RWPE1 (cell line): ENCODE measurements at regions not wholly inside any gene's neighbourhood (a gene's known extent, or its start where the extent isn't known, plus 50 kb on each side); places are given as distances from the start of the nearest gene placed in this dataset.
A peak's percentile ranks its signal among the peaks of the same experiment; 100 is the strongest.

Source experiments
- CTCF ChIA-PET: fragments of 350-600 bp; sonication (Branson Sonifier 250); formaldehyde crosslinking; extraction: SDS; loops from one replicate; lab custom pipeline; 2021; lab: Yijun Ruan, JAX
- POLR2A ChIA-PET: fragments of 400-600 bp; formaldehyde crosslinking; extraction: SDS; loops from one replicate; lab custom pipeline; 2020; ENCODE audit warnings: antibody characterized with exemption; ENCODE audit not compliant: low non-redundant PET; lab: Yijun Ruan, JAX
- DNase-seq: peaks from one replicate; pipeline ENCODE4 v3.0.0; 2012; ENCODE audit warnings: low spot score
- H3K27ac ChIP-seq: fragments of 450-650 bp; 2 replicates; pipeline ENCODE4 v1.5.1; 2017
- CTCF ChIP-seq: fragments of 450-650 bp; conservative IDR thresholded peaks from 2 replicates; pipeline ENCODE4 v1.5.1; 2017; ENCODE audit warnings: low read depth, mild to moderate bottlenecking

GRCh38 chrX:43564953-43565352, 91.1 kb upstream of the MAOA start:
- H3K27ac ChIP-seq = no peak overlapping the region
- ChIA-PET POLR2A (no interaction called here), CTCF (interaction anchor here (0.6 kb wide), 1 partner anchor 216 kb away, joined by 3 read pairs; no protein-coding TSS in a partner anchor)
- DNase-seq = no peak
- TF ChIP-seq CTCF = no peak

- TF ChIP-seq CTCF = no peak
- ChIA-PET CTCF (no interaction called here), POLR2A (no interaction called here)
- peak; percentile 20 for DNase-seq
- no peak overlapping the region for H3K27ac ChIP-seq
Measured at GRCh38 chrX:43566170-43566569, 89.9 kb upstream of the MAOA start.

- no peak for TF ChIP-seq CTCF
- POLR2A ChIA-PET = no interaction called here
- DNase-seq = no peak
- no peak overlapping the region for H3K27ac ChIP-seq
- CTCF ChIA-PET = no interaction called here
Measured at GRCh38 chrX:43573441-43574015, 82.6 kb upstream of the MAOA start.

- CTCF ChIA-PET = interaction anchor here (0.6 kb wide), 1 partner anchor 40 kb away, joined by 3 read pairs; no protein-coding TSS in a partner anchor
- no peak for TF ChIP-seq CTCF
- H3K27ac ChIP-seq = no peak overlapping the region
- no peak for DNase-seq
- POLR2A ChIA-PET = no interaction called here
Measured at GRCh38 chrX:43580621-43581020, 75.5 kb upstream of the MAOA start.

GRCh38 chrX:43581167-43581566, 74.9 kb upstream of the MAOA start:
- POLR2A ChIA-PET = no interaction called here
- H3K27ac ChIP-seq = no peak overlapping the region
- CTCF ChIA-PET = interaction anchor here (0.6 kb wide), 1 partner anchor 40 kb away, joined by 3 read pairs; no protein-coding TSS in a partner anchor
- TF ChIP-seq CTCF = no peak
- DNase-seq = no peak

GRCh38 chrX:43581888-43582539, 74.1 kb upstream of the MAOA start:
- ChIA-PET CTCF (no interaction called here), POLR2A (no interaction called here)
- no peak for TF ChIP-seq CTCF
- H3K27ac ChIP-seq = no peak overlapping the region
- DNase-seq = no peak
